ENCODE measurements at regions not wholly inside any gene's neighbourhood (a gene's known extent, or its start where the extent isn't known, plus 50 kb on each side); places are given as distances from the start of the nearest gene placed in this dataset.
"Not testable (repeated sequence)": the region's sequence is repeated elsewhere in the genome, so short reads cannot be mapped to it uniquely, and the experiment has no call there.

DNA sequence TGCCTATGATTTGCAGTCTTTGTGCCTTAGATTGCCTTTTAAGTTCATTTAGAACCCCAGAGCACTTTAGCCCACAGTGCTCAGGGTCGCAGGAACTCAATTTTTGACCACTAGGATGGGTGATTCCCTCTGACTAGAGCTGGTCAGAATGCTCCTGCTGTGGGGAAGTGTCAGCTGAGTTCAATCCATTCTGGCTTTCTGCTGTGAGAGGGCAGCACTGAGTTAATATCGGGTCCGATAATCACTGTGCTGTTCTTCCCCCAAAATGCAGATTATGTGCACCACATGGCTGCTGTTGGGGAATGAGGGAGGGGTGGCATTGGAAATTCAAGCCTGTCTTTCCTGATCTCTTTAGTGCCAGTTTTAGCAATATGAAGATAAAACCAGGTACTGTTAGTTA is 886.4 kb downstream of the DNAJB9 start:
- no peak for DNase-seq (ENCODE audit: low read depth, low spot score)

GRCh38 chr7:109460296-109460695 is 890.6 kb downstream of the DNAJB9 start:
- no peak for DNase-seq (ENCODE audit: low read depth, low spot score)

- no peak for DNase-seq (ENCODE audit: low read depth, low spot score)
Observed at GRCh38 chr7:109462171-109462570, 892.5 kb downstream of the DNAJB9 start.

GRCh38 chr7:109467729-109468128 is 898.1 kb downstream of the DNAJB9 start:
- DNase-seq (ENCODE audit: low read depth, low spot score): not testable (repeated sequence)

DNA sequence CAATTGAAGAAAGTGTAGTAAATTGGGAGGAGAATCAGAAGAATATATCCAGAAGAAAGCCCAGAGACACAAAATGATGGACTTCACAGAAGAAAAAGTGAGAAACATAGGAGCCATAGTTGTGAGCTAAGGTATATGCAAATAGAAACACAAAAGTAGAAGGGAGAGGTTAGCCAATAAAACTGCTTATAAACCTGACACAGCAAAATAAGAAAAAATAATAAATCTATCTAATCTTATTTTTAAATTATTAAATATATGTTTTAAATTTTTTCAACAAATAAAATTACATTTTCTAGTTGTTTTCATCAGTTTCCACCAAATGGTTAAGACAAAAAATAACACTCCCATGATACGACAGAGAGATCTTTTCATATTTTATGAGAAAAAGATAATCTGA is 903.5 kb downstream of the DNAJB9 start:
- no peak for DNase-seq (ENCODE audit: low read depth, low spot score)

GRCh38 chr7:109476409-109476808 is 906.7 kb downstream of the DNAJB9 start:
- no peak for DNase-seq (ENCODE audit: low read depth, low spot score)

DNA sequence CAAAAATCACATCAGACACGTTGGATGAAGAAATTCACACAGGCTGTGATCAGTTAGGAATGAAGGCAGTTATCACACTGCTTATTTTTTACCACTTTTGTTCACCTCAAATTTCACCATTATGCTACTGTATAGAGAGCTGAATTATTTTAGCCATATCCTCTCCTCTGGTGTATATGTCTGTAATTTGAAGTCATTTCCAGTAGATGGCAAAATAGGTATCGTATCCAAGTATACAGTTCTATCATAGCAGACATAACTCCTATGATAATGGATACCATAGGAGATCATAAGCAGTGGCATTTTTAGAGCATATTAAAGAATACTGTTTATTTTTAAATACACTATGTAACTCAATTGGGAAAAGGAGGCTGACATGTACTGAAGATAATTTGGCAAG is 909.7 kb downstream of the DNAJB9 start:
- no peak for DNase-seq (ENCODE audit: low read depth, low spot score)

- not testable (repeated sequence) for DNase-seq (ENCODE audit: low read depth, low spot score)
Observed at GRCh38 chr7:109490607-109491006, 920.9 kb downstream of the DNAJB9 start.

GRCh38 chr7:109497053-109497452 is 927.4 kb downstream of the DNAJB9 start:
- no peak for DNase-seq (ENCODE audit: low read depth, low spot score)

DNA sequence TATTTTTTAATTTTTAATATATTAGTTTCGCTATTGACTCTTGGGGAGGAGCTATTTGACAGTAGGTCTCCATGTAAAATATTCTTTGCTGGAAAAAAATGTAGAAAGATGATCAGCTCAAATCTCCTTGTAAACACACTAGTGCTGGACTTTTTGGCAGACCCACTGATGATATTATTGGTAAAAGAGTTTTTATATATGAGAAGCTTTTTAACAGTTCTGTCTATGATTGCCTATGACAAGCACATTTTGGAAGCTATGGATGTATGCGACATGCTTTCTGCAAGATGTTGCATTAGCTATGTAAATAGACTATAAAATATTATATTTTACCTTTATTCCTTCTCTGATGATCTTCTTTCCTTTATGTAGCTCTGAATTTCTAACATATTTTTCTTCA is 928.5 kb downstream of the DNAJB9 start:
- DNase-seq (ENCODE audit: low read depth, low spot score): no peak

DNA sequence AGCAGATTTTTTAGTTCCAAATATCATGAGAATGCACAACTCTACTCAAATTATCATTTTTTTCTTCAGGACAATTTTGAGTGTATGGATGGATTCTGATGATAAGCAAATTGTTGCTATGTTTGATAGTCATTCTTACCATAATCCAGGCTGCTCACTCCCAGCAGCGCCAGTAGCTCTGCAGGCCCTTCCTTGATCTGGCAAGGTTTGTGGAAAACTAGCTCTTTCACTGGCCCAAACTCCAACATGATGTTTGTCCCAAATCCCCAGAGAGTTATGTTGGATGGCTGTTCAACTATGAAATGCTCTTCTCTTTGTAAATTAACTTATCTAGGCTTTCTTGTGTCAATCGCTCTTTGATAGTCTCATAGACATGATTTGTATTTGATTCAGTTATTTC is 933.7 kb downstream of the DNAJB9 start:
- no peak for DNase-seq (ENCODE audit: low read depth, low spot score)

GRCh38 chr7:109522585-109522984 is 952.9 kb downstream of the DNAJB9 start:
- no peak for DNase-seq (ENCODE audit: low read depth, low spot score)

- no peak for DNase-seq (ENCODE audit: low read depth, low spot score)
Observed at GRCh38 chr7:109527833-109528232, 958.2 kb downstream of the DNAJB9 start.

GRCh38 chr7:109529712-109530111 is 960.0 kb downstream of the DNAJB9 start:
- no peak for DNase-seq (ENCODE audit: low read depth, low spot score)

DNA sequence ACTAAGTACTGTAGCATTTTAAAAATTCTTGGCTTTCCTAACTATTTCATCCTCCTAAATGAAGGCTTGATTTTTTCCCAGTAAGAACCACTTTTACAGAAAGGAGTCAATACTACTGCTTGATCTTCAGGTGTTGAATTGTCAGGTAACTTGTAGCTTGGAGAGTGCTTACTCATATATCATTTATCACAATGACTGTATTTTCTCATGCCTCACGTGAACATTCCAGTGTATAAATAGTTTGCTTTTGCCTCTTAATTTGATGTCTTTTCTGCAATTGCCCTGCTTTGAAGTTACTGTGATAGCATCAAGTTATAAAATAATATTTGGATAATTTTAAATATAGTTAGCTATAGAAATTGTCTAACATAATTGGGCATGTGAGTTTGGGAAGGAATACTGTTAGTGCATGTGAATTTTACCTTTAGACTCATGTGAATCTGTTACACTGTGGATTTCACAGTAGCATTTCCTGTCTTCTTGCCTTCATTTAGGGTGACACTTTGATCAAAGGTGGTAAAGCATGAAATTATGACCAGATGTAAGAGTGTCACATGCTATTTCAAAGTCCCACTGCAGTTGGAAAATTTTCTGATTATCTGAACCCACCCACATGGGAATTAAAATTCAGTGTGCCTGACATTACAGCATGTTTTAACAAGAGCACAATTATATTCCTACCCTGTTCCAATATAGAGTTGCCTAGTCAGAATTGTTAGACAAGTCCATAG is 962.8 kb downstream of the DNAJB9 start:
- DNase-seq (ENCODE audit: low read depth, low spot score): no peak

DNA sequence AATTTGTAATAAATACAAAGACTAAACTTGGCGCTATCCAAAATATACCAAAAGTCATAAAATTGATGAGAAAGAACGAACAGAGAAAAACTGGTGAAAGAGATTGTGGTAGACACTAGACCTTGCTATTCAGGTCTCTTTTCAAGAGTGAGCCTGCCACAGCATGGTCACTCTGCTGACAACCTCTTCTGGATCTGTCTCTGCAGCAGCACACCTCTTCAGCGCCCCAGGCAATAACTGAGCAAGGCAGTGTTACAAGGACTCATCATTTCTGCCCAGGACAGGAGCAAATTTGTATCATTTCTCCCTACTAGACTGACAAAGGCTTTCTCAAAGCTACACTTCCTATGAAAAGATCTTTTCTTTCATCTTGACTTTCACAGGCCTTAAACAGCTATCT is 976.0 kb downstream of the DNAJB9 start:
- DNase-seq (ENCODE audit: low read depth, low spot score): no peak

DNA sequence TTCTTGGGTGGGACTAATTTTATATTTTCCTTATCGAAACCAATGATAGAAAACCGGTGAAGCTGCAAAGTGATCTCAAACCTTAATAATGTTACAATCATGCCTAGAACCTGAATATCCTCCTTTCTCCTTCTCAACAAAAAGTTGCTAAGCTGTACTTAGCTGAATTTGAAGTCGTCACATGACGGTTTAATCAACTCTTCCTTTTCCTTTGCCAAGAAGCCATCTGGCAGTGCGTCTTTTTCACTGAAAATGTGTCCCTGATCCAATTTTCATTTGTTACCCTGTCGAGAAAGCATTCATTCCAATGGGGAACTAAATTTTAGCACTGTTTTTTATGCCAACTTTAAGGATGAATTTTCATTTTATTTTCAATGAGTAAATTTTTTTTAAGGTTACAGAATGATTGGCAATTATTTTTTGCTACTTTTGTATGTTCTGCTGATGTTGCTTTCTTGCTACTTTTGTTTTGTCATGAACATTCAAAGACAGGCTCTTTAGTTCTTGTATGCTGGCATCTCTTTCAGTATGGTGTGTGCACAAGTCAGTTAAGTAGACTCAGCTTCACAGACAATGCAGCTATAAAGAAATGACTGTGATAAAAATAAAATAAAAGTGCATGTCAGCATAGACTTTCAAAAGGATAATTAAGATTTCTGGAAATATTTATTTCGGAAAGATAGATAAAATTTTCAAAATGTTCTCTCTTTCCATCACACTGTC is 980.0 kb downstream of the DNAJB9 start:
- DNase-seq (ENCODE audit: low read depth, low spot score): no peak

DNA sequence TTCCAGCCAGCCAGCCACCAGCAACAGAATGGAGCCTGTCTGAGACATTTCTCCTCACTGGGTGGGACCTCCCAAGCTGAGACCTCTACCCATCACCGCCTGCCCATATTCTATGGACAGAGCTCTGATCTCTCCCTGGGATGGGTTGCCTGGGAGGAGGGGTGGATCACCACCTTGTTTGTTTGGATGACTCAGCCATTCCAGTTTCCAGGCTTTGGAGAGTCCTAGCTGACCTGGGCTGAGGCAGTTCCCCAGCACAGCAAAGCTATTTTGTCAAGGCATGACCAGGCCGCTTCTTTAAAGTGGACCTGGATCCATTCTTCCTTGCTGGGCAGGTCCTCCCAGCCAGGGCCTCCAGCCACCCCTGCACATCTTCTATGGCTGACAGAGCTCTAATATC is 982.3 kb downstream of the DNAJB9 start:
- no peak for DNase-seq (ENCODE audit: low read depth, low spot score)

DNA sequence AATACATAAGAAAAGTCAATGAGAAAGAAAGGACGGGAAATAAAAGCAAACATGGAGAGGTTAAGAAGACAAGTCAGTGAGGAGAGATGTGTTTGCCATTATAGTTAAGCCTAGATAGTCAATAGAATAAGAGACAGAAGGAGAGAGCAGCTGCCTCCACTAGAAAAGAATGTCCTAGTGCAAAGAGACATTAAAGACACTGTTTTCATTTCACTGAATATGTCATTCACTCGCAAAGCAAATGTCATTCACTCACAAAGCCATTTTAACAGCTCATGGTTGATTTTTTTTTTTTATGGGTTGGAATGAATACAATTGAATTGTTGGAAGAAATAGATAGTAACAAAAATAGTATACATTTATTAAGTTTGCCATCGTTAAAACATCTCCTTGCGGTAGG is 1007.6 kb downstream of the DNAJB9 start:
- DNase-seq (ENCODE audit: low read depth, low spot score): no peak

- no peak for DNase-seq (ENCODE audit: low read depth, low spot score)
Observed at GRCh38 chr7:109579901-109580300, 1010.2 kb downstream of the DNAJB9 start.

- DNase-seq (ENCODE audit: low read depth, low spot score): no peak
Observed at GRCh38 chr7:109582211-109582610, 1012.5 kb downstream of the DNAJB9 start.

DNA sequence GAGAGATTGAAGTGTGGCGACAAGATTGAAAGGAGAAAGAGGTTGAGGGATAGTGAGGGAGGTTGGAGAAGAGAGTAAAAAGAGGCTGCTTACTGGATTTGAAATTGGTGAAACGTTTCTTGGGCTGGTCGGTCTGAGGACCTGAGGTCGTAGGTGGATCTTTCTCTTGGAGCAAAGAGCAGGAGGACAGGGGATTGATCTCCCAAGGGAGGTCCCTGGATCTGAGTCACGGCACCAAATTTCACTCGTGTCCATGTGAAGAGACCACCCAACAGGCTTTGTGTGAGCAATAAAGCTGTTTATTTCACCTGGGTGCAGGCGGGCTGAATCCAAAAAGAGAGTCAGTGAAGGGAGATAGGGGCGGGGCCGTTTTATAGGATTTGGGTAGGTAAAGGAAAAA is 1027.3 kb downstream of the DNAJB9 start:
- not testable (repeated sequence) for DNase-seq (ENCODE audit: low read depth, low spot score)

GRCh38 chr7:109611656-109612055 is 1042.0 kb downstream of the DNAJB9 start:
- DNase-seq (ENCODE audit: low read depth, low spot score): no peak

Measured in smooth muscle cell of the brain vasculature (primary cell).